ENCODE measurements at regions not wholly inside any gene's neighbourhood (a gene's known extent, or its start where the extent isn't known, plus 50 kb on each side); places are given as distances from the start of the nearest gene placed in this dataset.

GRCh38 chr10:11396311-11396955, 215.0 kb downstream of the USP6NL start:
- Histone ChIP-seq H3K4ac (ENCODE audit: low read depth, low read length) (no peak overlapping the region), H2BK20ac (ENCODE audit: low read depth, low read length, poor library complexity, severe bottlenecking) (no peak overlapping the region), H3K27ac (ENCODE audit: insufficient read length, low read depth, low read length) (no peak overlapping the region), H4K8ac (replicated peaks; ENCODE audit: insufficient read length, low read depth, low read length) (no peak overlapping the region), H3K18ac (ENCODE audit: insufficient read length, low read depth, low read length) (no peak overlapping the region), H3K4me1 (ENCODE audit: insufficient read depth, low read length) (no peaks in the 10 kb centered on the region), H3K4me2 (ENCODE audit: insufficient read depth, insufficient read length, low read length) (no peak overlapping the region), H2BK120ac (ENCODE audit: low read depth, low read length, poor library complexity, severe bottlenecking) (no peak overlapping the region), H2BK5ac (ENCODE audit: insufficient read length, low read length) (no peak overlapping the region), H2BK12ac (ENCODE audit: insufficient read length, low read depth, low read length) (no peak overlapping the region), H2BK15ac (ENCODE audit: low read depth, low read length) (no peak overlapping the region), H3K27me3 (ENCODE audit: insufficient read depth, low read length) (no peaks in the 10 kb centered on the region), H3K23ac (ENCODE audit: insufficient read length, low read depth, low read length) (no peak overlapping the region), H3K79me2 (ENCODE audit: insufficient read depth, low read length) (no peaks in the 10 kb centered on the region), H3K23me2 (ENCODE audit: insufficient read length, low read depth, low read length, poor library complexity, severe bottlenecking) (no peaks in the 10 kb centered on the region), H2AFZ (ENCODE audit: low read length) (no peak overlapping the region), H3K79me1 (ENCODE audit: insufficient read depth, low read depth, low read length, poor library complexity, severe bottlenecking) (no peaks in the 10 kb centered on the region), H4K91ac (ENCODE audit: insufficient read length, low read depth, low read length) (no peak overlapping the region), H3K9me3 (ENCODE audit: control insufficient read depth, low read depth, low read length) (no peaks in the 10 kb centered on the region), H3K9ac (ENCODE audit: extremely low read depth, insufficient read length, low read length) (no peak overlapping the region), H4K5ac (ENCODE audit: insufficient read length, low read depth, low read length) (no peak overlapping the region), H2AK5ac (ENCODE audit: insufficient read length, low read length) (no peak overlapping the region), H3K56ac (ENCODE audit: insufficient read length, low read depth, low read length) (no peak overlapping the region), H4K20me1 (ENCODE audit: control insufficient read depth, insufficient read depth, insufficient read length) (peaks cover 2% of the 10 kb centered on the region), H3K14ac (ENCODE audit: insufficient read depth, low read length) (no peak overlapping the region), H3T11ph (ENCODE audit: low read length) (no peak overlapping the region)
- peaks cover 6% of the 10 kb centered on the region in 2 experiments for H3K4me1 Mint-ChIP-seq
- no peak overlapping the region for H3K27ac Mint-ChIP-seq
- DNase-seq = no peak
- H3K27me3 Mint-ChIP-seq (ENCODE audit: low read depth) = peaks cover 3% of the 10 kb centered on the region
- no peak overlapping the region for H3K4me3 Mint-ChIP-seq
- no peak for TF ChIP-seq CTCF (conservative IDR thresholded peaks at IDR 0.05)
- WGBS (ENCODE audit: extremely low coverage, insufficient read length, low lambda C conversion rate) = no CpG with 5 or more reads among the region's 17 CpGs
- H3K36me3 Mint-ChIP-seq (ENCODE audit: insufficient read depth in 1 of 3, low read depth in 3 of 3) = no peaks in the 10 kb centered on the region
- H3K9me3 Mint-ChIP-seq = no peaks in the 10 kb centered on the region

All from H9 (cell line).